GM21447 (cell line): ENCODE measurements at regions not wholly inside any gene's neighbourhood (a gene's known extent, or its start where the extent isn't known, plus 50 kb on each side); places are given as distances from the start of the nearest gene placed in this dataset.

Source experiments
- ATAC-seq: cut with Tn5 transposase; IDR thresholded peaks from one replicate; pipeline ENCODE4 v1.9.1; 2021; ENCODE audit not compliant: unreplicated experiment

DNA sequence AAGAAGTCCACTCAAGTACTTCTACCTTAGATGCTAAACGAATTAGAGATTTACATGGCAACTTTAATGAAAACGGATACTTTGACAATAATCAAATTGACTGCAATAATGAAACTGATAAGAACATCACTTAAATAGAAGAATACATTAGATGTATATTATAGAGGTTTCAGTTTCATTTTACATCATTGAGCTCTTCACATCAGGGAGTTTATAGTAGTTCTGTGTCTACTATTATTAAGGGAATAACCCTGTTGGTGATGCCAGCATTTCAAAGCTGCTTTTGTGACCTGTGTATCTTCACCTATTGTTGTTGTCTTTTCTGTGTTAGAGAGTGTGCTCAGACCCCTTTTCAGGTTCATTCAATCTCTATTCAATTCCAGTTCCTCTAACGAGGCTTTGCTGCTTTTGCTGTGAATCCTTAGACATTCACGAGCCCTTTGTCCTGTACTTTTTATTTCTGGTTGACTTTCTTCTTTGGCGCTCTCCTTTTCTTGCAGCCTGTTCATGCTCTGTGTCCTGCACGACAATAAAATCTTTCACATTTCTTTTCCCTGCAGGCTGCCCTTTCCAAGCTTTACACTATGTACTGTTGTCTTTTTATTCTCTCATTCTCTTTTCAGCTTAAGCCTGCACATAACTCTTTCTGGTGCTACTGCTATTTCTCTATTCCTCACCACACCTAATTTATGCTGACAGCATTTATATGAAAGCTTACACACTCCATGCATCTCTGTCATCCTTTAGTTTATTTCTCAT is 232.1 kb downstream of the CPE start:
- no peak for ATAC-seq

DNA sequence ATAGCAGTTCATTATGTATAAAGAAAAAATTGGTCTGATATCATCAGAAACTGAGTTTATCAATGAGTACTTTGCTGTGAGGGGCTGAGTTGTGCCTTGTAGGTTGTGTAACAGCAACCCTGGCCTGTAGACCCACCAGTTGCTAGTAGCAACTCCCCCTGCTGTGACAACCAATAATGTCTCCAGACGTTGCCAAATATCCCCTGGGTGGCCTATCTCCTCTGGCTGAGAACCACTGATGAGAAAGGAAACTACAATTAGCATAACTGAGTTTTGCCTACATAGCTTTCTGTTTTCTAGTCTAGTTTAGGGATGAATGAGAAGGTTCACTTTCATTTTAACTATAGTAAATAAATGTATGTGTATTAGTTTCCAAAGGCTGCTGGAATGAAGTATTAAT is 234.1 kb downstream of the CPE start:
- peak; percentile 94 for ATAC-seq

DNA sequence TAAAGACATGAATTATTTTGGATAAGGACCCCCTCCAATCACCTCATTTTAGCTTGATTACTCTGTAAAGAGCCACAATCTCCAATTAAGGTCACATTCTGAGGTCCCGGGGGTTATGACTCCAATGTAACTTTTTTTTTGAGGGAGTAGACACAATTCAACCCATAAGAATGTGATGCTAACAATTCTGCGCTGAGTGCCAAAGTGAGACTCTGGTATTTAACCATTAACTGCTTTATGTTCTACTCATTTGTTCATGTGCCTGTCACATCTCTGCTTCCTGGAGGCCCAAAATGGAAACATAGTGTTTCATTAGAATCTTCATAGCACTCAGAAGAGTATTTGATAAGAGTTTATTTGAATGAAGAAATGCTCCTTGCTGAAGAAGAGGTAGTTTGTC is 234.8 kb downstream of the CPE start:
- no peak for ATAC-seq

DNA sequence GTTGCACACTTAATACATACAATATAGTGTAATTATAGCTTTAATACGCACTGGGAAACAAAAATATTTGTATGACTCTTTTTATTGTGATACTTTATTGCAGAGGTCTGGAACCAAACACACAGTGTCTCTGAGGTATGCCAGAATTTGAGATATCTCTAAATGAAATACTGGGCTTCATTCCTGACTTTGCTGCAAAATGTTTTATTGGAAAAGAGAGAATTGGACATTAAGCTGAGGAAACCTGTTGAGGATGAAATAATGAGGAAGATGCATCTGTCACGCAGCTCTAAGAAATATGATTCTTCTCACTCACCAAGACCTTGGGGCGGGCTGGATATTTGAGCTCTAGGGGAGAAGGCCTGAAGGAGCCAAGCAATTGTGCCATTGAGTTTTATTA is 242.1 kb downstream of the CPE start:
- no peak for ATAC-seq

DNA sequence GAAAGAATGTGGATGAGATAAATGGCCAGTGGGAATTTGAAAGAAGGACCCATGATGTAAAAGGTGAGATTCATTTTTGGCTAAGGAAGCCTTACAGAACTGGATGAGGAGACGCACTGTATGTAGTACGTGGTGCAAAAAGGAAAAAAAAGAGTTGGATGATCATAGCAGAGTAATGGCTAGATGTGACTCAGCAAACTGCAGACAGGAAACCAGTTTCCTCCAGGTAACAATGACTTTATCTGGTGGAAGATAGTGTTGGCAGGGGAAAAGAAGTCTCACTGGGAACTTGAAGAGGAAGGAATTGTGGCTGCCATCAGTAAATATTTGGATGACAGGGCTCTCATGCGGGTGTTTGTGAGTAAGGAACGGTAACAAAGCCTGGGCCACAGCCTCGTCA is 243.2 kb downstream of the CPE start:
- no peak for ATAC-seq

DNA sequence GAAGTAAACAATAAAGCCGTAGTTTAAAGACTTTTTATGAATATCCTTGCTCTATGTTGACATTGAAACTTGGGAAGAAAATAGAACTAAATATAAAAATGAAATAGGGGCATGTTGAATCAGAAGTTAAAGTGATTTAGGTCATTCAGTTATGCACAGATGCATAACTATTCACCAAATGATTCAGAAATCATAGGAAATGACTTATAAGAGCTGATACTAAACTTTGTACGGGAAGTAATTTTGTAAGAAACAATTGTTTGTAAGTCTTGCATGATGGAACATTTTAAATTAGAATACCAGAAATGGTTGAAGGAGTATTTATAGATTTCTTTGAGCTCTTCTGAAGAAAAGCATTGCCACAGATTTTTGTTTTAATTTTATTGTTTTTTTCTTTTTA is 246.5 kb downstream of the CPE start:
- no peak for ATAC-seq

DNA sequence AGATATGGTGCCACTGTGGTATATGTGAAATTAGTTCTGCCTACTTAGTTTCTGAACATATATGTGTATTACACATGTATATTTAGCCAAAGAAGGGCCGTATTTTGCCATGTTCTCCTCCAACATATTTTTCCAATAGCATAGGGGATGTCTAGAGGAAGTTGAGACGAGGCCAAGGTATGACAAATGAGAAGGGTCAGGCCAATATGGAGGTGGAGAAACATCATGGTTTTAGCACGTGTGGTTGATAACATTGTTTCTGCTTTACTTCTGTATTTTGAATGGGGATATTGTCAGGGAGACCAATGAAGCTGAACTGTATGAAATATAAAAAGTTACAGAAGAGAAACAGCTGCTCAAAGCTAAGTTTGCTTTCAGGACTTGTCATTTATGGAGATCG is 246.7 kb upstream of the TLL1 start:
- ATAC-seq, result no peak

DNA sequence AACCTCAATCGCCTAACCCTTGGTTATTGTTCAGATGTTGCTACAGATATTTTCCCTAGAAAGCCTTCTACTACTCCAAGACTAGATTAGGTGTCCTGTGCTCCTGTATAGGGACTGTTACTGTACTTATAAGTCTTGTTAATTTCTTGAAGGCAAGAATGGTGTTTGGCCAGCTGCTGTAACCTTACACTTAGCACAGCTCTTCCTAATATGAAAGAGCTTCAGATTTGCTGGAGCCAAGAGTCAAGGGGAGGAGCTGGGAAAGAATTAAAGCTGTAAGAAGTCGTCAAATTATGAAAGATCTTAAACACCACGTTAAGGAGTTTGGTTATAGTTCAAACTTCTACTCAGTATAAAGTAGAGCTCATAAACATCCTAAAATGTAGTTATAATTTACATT is 245.9 kb upstream of the TLL1 start:
- no peak for ATAC-seq

DNA sequence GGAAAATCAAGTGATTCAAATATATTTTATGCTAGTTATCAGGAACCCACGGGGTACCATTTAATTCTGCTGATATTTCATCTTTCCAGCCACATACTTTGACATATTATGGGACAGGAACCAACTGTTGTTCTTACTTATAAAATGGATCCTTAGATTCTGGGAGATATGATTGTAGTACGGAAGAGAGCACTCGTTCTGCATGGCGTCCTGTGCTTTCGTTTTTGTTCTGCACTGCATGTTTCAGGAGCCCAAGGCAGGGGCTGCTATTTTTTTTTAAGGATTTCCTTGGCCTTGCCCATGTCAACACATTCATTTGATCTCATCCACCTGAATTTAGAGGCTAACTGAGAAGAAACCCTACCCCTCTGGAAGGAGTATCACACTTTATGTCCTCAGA is 245.5 kb upstream of the TLL1 start:
- no peak for ATAC-seq

DNA sequence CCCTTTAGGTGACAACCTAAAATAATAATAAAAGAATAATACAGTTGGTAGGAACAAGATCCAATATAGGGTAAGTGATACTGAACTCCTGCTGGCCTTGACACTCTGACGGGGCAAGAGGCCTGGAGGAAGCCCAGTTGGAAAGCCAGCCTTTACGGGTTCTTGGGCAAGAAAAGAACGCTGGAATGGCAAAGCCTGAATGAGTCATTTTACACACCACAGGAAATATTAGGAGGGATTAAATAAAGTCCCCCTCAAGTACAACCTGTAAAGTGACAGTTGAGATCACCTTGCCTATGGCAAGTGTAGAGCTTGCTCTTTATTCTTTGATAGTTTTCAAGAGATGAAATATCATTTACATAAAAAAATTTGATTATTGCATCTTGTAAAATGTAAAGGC is 244.5 kb upstream of the TLL1 start:
- no peak for ATAC-seq

DNA sequence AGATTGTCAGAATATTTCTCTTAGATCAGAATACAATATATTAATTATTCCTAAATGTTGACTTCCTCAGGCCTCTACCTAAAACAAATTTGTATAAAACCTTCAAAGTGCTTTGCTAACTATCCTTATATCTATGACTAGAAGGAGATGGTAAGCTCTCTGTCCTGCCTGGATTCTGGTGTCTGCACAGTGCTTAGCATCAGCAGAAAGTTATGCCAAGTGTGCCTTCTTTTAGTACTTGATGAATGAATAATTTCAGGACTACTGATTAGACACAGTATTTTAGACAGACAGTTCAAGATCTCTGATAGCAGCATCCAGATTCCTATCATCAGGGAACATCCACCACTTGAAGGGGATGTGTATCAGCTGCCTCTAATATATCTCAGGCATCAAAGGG is 242.4 kb upstream of the TLL1 start:
- no peak for ATAC-seq

DNA sequence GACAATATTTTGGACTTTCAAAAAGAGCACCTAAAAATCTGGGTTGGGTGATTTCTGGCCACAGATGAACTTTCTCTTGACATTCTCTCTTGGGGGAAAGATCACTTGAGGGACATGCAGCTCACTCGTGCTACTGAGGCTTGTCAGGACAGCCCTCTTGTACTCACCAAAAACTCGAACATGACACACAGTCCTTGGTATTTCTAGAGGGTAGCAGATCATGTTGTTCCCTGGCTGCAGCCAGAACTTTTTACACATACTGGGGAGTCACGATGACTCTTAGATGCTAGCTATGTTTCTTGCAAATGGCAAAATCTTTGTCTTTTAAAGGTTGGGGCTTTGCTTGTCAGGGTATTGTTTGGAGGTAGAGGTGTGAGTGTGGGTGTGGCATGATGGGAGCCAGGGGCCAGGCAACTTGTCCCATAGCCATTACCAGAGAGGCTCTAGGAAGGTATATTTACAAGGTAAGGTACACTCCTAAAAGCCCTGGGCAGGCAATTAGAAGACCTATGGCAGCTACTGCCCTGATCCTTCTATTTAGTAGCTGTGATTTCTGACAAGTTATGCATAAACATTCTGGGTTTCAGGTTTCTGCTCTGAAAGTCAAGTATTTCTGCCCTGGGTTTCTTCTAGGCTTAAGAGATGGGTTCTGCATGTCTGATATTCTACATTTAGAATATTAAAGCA is 241.7 kb upstream of the TLL1 start:
- ATAC-seq, result no peak

DNA sequence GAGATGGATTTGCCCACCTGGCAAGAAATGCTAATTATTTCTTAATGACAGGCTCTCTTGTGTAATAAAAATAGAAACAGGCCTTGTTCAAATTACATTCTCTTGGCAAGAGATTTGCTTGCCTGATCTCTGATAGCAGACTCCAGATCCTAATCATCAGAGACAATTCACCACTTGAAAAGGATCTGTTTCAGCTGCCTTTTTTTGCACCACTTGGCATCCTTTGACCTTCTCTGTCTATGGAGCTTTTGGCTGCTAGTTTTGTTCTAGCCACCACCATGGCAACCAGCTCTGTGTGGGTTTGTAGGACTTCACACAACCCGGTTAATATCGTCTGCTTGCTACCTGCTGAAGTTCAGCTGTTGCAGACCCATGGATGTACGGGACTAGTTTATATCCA is 241.1 kb upstream of the TLL1 start:
- ATAC-seq, result no peak

DNA sequence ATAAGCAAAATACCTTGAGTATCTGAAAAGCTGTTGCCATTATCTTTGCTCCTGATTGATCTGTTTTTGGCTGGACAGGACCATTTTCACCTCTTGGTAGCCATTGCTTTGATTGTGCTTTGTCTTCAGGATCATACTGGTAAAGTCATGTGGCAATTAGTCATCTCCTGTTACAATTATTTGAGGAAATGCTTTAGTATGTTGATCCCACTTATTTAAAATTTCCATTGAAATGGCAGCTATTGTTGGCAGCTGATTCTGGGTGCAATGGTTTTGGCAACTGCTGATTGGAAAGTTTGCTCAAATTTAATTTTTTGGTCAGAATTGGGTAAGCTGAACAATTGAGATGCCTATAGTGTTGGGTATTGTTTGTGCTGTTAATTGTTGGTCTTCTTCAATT is 238.3 kb upstream of the TLL1 start:
- no peak for ATAC-seq

DNA sequence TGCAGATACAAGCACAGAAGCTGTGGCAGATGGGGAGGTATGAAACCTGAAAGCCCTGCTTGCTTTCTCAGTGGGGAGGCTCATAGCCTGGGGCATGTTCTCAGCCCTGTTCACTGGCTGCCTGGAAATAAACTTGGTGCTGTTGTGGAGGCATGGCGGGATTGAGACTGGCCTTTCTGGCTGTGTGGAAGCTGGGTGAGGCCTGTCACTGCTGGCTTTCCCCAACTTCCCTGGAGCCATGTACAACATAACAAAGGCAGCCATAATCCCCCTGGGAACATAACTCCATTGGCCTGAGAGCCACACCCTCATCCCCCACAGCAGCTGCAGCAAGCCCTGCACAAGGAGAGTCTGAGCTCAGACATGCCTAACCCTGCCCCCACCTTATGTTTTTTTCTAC is 237.7 kb upstream of the TLL1 start:
- ATAC-seq, result no peak

DNA sequence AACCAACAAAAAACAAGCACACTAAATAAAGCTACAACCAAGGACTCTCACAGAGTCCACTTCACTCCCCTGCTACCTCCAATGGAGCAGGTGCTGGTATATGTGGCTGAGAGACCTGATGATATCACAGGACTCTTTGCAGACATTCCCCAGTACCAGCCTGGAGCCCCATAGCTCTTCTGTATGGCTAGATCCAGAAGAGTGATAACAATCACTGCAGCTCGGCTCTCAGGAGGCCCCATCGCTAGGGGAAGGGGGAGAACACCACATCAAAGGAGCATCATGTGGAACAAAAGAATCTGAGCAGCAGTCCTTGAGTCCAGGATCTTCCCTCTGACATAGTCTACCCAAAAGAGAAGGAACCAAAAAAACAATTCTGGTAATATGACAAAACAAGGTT is 237.1 kb upstream of the TLL1 start:
- ATAC-seq, result no peak

DNA sequence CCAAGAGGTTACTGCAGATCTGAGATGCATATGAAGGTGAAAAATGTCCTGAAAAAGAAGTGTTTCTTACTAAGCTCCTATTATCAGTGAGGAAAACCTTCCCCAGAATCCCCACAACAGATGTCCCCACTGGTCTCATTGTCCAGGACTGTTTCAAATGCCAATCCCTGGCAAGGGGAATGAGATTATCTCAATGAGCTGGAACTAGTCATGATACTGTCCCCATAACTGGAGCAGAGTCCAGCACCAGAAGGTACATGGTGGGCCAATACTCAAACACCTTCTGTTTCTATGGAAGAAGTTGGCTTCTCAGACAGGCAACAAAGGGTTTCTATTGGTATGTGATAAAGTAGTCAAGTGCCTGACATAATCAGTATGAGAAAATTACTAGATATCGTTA is 221.1 kb upstream of the TLL1 start:
- no peak for ATAC-seq

DNA sequence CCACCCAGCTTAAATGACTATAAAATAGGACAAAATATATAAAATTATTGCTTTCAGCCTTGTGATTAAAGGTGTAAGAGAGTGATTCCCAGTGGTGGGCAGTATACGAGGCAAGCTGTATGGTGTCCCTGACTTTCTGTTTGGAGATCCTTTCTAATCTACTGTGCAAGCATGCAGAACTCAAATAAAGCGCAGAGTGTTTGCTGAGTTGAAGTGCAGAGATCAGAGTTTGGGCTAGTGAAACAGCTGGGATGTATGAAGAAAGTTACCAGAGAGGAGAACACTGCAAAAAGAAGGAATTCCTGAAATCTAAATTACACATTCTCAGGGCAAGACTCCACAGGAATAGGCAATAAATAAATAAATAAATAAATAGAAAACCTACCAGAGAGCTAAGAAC is 218.5 kb upstream of the TLL1 start:
- ATAC-seq, result no peak

DNA sequence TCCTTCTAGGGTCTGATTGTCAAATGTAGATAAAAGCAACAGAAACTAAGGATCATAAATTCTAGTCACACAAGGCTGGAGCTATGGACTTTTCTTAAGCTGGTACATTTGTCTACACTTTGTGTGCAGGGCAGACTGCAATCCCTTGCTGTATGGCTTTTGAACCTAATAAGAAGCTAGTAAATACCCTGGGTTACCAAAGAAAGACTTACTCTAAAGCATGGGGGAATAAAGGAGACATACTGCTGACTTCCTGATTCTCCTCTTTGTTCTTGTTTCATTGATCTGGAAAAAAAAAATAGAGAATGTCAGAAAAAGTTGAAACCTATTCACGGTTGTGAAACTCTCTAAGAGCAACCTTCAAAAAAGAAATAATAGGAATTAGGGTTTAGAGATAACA is 216.6 kb upstream of the TLL1 start:
- ATAC-seq, result no peak

DNA sequence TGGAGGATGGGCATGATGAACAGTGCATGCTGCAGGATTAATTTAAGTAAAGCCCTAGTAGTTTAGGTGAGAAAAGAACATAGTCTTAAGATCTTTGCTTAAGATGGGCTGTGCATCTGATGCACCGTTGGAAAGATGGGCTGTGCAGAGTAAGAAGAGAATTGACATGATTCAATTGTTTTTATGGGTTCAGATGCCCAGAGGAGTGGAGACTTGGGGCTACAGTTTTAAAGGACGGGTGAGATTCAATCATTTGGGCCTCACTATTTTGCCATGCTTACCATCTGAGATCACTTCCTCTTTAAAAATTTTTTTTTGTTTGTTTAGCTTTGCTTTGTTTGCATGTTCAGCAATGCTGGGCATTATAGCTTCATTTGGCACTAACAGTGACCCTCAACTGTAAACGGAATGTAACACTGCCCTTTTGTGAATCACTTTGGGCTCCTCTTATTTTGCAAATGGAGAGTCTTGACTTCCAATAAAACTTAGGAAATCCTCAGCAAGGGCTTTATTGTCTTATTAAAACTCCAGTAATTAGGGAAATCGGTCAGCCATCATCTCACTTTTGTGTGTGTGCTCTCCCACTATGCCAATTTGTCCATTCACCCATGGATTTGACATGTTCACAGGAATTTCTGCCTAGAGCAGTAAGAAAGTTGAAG is 216.1 kb upstream of the TLL1 start:
- ATAC-seq, result no peak

DNA sequence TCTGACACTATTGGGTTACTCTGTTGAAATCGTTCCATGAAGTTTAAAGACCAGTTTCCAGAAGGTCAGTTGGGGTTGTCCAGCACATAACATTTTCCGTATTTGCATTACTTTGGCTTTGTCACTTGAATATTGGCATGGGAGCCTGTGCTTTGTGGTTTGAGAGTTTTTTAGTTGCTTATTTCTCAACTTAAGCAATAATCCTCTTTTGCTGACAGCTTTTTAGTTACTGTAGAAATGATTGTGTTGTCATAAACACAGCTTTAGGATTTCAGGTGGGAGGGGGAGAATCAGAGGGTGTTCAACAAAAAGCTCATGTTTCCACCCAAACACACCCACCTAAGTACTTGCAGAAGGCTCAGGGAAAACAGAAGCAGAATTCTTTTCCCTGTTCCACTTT is 210.7 kb upstream of the TLL1 start:
- ATAC-seq, result no peak

DNA sequence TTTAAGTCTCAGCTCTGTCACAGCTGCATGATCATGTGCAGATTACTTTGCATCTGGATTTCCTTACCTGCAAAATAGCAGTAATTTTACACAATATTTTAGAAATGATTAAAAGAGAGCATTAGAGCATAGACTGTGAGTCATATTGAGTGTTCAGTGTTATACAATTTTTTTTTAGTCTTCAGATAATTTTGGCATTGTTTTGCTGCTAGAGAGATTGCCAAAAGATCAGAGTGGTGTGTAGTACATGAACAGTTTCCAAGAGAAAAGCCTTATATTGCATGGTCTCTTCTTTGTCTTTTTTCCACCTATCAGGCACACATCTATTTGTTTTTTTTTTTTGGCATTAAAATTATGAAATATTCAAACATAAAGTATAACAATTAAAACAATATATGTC is 209.6 kb upstream of the TLL1 start:
- no peak for ATAC-seq
